ENCODE measurements at regions not wholly inside any gene's neighbourhood (a gene's known extent, or its start where the extent isn't known, plus 50 kb on each side); places are given as distances from the start of the nearest gene placed in this dataset.

DNA sequence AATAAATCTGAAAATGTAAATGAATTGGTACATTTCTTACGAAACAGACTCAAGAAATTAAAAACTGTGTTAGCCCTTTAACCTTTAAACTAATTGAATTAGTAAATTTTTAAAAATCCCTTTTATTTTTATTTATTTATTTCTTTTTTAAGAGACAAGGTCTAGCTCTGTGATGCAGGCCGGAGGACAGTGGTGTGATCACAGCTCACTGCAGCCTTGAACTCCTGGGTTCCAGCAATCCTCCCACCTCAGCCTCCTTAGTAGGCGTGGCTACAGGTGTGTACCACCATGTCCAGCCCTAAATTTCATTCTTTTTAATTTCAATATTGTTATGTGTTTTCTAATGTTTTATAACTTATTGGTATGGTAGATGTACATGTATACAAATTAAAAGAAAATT, 72.6 kb downstream of the MYEOV start:
- DNase-seq, result no peak

DNA sequence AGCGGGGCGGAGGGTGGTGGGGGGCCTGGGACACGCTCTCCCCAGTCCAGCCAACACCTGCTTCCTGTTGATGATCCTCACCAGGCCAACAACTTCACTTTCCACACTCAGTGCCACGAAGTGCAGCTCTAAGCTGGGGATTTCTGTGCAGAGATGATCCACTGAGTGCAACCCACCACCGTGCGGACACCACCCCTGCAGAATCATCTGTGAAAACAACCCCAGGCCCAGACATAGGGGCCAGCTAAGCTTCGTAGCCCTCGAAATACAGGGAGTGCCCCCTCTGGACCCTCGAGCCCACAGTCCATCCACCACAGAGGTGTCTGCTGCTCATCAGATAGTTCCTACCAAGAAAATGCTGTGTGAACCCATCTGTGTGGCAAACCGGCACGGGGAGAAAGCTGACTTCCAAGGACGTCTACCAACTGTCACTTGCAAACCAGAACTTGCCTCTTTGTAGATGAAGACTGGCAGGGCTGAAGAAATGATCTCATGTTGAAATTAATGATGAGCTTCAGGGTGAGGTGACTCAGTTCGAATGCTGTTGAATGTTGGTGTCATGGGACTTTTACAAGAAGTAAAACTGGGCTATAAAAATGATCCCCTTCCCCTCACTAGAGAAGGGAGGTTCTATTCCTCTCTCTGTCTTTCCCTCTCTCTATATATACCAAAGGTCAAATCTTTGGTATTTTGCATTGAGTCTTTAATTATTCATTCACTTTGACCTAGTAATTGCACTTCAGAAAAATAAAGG, 73.4 kb downstream of the MYEOV start:
- DNase-seq, result no peak

DNA sequence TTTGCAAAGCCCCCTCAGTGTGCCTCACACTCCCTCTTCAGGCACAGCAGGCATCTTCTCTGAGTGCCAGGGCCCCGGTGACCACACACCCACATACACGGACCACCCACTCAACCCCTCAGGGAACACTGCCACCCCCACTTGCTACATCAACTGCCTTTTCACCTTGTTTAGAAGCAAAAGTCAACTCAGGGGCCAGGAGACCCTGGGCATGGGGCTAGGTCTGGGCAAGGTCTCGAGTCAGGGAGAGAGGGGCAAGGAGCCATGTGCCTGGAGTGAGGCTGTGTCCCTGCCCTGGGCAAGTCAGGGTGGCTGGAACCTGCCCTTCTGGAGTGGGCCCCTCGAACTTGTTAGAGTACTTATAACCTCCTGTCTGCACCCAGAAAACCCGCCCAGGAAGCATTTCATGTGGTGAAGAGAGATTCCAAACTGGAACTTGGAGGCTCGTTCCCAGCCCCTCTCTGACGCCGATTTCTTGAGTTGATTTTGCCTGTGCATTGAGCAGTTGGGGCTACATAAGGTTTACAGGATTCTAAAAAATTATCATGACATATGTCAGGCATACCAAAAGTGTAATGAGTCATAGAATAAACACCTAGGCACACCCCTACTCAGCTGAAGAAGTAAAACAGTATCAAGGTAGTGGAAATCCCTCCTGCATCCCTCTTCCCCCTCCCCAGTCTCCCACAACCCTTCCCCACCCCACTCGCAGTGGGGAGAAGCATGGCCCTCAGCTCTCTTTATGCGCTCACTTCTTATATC, 74.3 kb downstream of the MYEOV start:
- DNase-seq, result no peak

DNA sequence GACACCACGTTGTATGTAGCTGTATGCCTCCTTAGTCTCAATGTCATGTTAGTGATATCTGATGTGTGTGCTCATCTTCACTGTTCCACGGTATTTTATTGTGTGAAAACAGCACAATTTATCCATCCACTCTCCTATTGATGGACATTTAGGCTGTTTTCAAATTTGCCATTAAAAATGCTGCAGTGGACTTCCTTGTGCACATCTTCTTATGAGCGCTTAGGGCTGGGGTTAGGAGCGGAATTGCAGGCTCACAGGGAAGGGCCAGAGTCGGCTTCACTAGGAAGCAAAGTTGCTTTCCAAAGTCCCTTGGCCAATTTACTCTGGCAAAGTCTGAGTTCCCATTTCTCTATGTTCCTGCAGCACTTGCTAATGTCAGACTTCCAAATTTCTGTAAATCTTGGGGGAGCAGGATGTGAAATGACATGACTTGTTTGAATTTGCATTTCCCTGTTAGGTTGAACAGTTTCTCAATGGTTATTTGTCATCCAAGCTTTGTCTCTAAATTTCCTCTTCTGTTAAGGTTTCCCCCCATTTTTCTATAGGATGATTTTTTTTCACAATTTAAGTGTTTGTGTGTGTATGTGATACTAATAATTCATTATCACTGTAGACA, 75.4 kb downstream of the MYEOV start:
- no peak for DNase-seq

DNA sequence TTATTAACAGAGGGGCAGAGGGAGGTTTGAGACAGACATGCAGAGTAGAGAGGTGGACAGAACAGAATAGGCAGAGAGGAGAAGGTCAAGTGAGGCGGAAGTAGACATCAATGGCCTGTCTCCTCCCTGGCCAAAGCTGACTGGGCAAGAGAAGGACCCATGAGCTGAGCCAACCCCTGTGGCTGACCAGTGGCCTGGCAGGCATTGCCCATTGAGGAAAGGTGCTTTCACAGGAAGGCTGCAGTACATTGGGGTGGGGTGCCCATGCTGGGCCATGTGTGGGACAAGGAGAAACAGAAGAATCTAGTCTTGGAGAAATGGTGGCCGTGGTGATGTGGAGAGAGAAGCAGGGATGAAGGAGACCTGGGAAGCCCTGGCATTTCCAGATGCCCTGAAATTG, 76.0 kb downstream of the MYEOV start:
- no peak for DNase-seq

DNA sequence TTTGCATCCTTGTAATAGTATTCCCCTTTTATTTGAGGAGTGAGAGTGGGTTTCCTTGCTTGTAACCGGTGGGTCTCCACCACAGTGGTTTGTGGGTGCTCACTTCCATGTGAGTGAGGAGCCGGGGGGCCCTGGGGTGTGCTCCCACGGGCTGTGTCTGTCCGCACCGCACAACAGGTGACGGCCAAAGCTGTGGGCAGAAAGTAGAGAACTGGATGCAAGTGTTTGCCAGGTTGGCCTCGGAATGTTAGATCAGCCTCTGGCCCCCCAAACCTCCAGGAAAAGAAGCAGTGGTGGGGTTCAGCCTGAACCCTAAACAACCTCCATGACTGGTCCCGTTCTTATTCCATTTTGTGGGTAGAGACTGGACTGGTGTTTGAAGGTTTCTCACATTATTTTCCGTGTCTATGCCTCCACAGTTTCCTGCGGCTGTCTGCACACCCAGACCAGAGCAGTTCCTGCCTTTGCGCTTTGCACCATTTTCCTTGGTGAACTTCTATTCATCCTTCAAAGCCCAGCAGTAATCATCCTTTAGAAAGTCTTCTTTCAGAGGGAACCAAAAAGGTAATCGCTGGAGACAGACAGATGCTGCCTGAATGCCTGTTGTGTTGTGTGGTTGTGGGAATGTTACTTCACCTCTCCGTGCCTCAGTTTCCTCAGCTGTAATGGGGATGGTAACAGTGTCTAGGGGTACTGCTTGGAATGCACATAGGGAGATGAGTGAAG, 77.2 kb downstream of the MYEOV start:
- no peak for DNase-seq

DNA sequence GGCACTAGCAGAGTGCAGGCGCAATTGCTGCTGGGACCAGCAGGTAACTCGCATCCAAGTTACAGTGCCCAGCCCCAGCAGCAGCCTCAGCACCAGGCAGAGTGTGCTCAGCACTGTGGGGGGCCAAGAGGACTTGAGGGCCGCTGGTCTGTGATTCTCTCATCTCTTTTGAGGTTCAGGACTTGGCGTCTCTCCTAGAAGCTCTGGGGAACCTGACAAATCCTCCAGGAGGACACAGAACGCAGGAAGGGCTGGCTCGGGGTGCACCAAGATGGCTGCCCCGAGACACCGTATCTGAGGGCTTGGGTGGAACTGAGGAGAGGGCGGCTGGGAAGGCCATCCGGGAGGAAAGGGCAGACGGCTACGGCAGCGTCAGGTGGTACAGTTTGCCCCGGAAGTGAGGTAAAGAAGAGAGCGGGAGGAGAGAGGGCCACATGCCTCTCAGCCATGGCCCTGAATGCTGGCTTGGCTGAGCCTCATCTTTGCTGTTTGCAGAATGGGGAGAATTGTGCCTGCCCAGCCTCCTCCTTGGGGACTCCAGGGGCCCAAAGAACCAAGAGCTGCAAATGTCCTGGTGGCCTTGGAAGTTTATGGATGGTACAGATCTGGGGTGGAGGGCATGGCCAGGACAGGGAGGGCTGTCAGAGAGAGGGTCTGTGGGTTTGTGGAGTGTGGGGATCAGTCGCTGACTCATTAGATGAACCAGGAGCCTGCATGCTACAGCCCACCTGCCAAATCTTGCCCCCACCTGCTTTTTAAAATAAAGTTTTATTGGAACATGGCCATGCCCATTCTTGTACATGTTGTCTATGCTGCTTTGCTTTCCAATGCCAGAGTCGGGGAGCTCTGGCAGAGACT, 78.0 kb downstream of the MYEOV start:
- DNase-seq, result no peak

DNA sequence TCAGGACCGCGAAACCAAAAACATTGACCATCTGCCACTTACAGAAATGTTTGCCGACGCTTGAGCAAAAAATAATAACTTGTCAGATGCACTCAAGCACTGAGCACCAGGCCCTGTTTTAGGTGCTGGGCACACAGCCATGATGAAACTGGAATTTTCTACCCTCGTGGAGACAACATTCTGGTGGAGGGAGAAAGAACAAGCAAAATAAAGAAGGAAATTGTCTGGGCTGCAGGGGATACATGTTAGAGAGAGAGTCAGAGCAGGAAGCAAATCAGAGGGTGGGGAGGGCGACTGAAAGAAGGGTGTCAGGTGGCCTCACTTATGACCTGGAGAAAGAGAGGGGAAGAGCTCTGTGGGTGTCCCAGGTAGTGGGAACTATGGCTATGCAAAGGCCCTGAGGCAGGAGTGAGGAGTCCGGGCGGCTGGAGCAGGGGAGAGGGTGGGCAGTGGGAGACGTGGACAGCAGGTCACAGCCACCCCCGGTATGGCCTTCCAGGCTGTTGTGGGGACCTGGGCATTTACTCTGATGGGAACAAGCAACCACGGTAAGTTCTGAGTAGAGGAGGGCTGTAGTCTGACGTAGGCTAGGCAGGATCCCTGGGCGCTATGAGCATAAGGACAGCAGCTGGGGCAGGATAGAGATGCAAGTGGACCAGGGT, 78.8 kb downstream of the MYEOV start:
- DNase-seq, result peak; percentile 2

DNA sequence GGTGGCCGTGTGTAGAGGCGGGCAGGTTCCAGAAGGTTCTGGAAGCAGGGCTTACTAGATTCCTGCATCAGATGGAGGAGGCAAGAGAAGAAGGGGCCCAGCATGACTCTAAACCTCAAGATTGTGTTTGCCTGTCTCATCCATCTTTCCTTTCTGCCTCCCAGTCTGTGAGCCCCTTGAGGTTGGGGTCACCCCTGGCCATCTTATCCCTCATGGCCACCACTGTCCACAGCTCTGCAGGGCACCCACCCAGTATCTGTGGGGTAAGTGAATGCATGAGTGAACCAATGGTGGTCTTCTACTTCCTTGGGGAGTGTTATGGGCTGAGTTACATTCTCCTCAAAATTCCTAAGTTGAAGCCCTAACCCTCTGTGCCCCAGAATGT, 79.3 kb downstream of the MYEOV start:
- DNase-seq, result no peak

DNA sequence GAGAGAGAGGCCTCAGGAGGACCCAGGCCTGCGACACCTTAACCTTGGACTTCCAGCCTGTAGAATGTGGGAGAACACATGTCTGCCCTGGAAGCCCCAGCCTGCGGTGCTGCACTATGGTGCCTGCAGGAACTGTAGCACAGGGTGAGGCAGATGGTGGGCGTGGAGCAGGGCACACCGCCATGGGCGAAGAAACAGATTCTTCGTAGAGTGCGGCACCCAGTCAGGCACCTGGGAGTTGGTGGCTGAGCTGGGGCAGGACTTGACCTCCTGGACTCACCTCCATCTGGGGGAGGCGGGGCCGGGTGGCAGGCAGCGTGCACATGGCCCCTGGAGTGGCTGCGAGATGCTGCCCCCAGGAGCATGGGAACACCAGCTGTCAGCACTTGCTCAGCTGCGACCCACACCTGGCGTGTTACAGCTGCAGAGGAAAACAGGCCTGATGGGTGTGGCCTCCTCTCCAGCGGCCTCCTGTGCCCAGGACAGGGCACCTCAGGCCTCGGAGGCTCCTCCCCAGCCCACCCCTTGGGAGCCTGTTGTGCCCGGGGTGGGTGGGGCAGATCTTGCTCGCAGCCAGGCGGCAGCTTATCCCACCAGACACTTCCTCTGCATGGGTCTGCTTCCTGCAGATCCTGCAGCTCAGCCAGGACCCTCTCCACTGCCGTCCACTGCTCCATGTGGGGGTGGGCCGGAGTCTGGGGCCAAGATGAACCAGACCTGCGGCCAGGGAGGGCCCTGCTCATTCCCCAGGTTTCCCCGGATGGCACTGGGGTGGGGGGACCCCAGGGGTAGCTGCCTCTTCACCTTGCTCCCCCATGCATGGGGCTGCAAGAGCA, 80.4 kb downstream of the MYEOV start:
- no peak for DNase-seq

DNA sequence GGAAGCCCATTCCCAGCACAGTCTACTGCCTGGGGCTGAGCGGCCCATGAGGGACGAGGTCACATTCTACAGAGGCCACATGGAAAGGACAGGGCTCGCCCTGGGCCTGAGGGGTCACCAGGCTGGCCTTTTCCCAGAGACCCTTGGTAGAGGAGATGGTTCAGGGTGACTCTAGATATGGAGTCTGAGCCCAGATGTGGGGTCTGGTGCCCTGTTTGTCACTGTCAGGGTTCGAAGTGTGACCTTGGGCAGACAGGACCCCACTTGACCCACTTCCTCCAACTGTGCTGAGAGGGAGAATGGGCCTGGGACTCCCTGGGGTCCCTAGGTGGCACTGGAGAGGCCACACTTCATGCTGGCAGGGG, 81.0 kb downstream of the MYEOV start:
- DNase-seq, result no peak

DNA sequence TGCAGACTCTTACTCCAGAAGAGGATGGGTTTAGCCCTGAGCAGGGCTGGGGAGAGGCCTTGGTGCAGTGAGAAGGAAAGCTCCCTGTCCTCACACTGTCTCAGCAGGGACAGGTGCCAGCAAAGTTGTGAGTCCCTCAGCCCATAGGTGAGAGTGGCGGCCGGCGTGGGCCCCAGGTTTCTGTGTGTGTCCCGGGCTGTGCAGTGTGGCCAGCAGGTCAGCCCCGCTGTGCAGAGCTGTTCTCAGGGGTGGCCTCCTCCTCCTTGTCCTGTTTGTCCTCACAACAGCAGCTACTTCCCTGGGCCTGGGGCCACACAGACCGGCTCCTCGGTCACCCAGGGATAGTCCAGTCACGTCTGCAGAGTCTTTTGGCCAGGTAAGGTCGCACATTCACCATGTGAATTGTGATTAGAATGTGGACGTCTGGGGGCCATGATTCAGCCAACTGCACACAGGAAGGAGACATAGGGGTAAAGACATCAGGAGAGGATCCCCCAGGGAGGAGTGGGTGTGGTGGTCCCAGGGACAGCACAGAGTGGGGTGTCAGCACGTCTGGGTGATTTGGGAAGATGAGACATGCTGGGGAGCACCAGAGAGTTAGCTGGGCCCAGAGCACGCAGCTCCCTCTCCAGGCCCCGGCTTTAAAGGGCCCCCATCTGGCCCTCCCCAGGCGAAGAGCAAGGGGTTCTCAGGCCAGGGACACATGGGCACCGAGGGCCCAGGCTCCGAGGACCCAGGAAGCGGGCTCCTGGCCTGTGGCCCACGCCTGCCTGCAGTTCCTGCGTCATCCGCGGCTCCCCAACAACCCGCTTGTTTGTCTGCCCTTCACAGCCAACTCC, 81.6 kb downstream of the MYEOV start:
- no peak for DNase-seq

DNA sequence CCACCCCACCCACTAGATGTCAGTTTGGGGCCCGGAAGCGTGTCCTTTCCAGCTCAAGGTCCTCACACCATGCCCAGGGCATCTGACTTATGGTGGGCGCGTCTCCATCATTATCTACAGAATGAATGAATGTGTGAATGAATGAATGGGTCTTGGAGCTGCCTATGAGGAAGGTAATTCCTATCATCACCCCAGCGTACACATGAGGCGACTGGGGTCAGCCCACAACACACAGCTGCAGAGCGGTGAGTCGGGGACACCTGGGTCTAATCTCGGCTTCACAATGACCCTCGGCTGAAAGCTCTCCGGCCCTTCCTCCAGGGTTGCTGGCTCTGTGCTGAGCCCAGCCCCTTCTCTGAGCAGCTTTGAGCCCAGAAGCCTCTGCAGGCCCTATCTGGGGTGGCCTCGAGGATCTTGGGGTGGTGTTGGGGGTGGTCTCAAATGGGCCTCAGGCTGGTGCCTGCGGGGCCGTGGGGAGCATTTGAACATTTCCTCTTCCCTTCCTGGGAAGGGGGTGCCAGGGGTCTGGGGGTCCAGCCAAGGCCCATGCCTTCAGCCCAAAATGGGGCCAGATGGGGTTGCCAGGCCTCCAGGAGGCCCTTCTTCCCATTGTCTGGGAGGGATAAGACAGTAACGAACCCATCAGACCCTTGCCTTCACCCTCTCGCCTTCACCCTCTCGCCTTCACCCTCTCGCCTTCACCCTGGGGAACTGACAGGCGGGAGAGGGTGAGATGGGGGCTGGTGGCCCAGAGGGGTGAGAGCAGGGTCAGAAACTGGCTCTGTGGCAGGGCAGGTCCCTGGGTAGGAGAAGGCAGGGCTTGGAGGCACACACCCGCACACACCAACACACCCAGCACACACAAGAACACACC, 82.4 kb downstream of the MYEOV start:
- no peak for DNase-seq

DNA sequence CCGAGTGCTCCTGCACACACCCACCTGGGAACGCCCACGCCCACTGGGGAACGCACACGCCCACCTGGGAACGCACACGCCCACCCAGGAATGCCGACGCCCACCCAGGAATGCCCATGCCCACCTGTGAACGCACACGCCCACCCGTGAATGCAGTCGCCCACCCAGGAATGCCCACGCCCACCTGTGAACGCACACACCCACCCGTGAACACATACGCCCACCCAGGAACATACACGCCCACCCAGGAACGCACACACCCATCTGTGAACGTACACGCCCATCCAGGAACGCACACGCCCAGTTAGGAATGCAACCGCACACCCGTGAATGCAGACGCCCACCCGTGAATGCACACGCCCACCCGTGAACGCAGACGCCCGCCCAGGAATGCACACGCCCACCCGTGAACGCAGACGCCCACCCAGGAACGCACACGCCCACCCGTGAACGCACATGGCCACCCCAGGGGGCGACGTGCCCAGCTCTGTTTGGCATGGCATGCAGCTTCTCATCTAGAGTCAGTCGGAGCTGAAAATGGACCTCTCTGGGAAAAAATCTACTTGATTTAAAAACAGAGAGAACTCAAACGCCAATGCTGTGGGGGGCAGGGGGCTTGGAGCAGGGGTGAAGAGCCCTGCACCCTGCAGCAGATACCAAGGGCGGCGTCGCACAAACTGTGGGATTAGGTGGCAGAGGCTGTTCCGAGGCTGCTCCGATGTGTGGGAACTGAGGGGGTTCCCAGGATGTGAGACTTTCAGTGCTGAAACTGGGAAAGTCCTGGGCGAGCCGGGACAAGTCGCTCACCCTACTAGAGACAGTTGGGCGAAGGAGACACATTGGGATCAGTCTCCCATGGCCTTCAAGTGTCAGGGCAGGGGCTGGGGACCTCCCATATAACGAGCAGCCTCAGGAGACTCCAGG, 83.3 kb downstream of the MYEOV start:
- DNase-seq, result no peak

DNA sequence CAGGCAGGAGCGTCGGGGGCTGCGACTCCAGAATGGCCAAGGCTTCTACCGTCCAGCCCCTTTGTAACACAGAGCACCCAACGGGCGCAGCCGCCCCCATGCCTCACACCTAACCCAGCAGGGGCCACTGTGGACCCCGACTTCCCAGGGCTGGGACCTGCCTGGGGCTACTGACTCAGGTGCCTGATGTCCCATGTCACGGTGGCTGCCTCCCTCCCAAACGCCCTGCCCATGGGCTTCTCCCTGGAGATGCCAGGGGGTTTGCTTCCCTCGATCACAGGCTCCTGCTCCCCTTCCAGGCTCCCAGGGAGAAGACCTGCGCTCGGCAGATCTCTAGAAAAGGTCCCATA, 84.0 kb downstream of the MYEOV start:
- no peak for DNase-seq

DNA sequence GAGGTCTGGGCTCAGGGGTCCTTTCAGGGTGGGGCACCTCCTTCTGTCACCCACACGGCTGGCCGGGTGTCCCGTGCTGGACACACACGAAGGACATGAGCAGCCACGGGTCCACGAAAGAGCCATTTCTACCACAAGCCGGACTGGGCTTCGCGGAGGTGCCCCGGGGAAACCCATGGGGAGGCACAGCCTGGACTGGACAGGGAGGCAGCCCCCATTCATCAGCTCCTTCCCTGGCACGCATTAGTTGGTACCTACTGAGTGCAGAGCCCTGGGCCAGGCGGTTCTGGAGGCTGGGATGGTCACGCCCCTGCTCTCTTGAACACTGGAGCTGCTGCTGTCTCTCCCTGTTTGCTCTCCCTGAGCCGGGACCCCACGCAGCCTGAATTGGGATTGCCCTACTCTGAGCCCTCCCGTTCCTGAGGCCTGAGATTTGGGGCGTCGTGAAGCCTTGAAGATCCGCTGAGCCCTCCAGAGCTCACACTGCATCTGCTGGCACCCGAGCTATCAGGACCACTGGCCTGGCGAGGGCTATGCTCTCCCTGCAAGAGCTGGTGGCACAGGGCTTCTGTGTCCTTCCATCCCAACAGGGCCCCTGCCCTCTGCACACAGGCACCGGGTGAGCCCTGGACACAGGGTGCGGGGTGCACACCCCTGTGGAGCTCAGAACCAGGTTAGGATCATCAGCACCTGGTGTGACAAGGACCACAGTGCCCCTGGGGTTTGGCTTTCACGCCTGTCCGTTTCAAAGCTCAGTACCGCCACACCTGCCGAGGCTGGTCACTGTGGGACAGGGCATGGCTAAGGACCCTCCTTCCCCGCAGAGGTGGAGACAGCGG, 84.6 kb downstream of the MYEOV start:
- no peak for DNase-seq

DNA sequence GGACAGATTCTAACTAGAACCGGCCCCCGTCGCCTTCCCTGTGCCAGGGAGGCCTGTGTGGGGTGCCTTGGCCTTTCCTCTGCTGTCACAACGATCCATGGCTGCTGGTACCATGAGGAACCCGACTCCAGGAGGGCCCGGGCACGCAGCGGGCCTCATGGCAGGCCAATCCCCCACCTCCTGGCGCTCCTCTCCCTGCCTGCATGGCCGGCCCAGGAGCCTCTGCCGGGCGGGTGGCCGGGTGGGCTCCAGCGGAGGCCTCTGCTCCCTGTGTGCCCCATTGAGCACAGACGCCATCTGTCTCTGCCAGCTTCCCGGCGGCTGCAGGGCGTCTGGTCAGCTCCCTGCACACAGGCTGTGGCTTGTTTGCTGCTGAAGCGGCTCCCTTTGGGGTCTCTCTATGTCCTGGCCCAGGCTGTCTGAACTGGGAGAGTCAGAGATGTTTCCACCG, 86.5 kb downstream of the MYEOV start:
- no peak for DNase-seq

Data from NCI-H1694 treated with DMSO at 0.1 percent for 48 hours (cell line).